Medulla oblongata (tissue), 1 donor: ENCODE measurements at regions not wholly inside any gene's neighbourhood (a gene's known extent, or its start where the extent isn't known, plus 50 kb on each side); places are given as distances from the start of the nearest gene placed in this dataset.

Experiments
- DNase-seq: peaks from one replicate; pipeline ENCODE4 v3.0.0-alpha.2; 2015; ENCODE audit errors: extremely low spot score

DNA sequence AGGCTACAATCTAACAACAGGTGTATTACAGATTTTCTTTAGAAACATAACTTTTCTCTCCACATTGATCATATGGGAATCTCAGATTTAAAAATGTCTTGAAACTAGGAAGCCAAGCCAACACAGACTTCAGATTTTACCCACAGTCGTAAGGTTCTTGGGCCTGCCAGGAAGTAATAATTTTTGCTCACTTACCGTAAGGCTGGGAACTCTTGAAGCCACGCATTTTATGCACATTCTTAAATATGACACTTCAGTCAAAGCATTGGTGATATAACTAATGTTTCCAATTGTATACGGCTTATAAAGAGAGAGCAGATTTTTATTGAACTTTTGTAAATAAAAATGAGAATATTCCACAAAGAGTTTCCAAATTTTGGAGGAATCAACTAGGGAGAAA, 328.9 kb upstream of the TRPC7 start:
- no peak for DNase-seq

DNA sequence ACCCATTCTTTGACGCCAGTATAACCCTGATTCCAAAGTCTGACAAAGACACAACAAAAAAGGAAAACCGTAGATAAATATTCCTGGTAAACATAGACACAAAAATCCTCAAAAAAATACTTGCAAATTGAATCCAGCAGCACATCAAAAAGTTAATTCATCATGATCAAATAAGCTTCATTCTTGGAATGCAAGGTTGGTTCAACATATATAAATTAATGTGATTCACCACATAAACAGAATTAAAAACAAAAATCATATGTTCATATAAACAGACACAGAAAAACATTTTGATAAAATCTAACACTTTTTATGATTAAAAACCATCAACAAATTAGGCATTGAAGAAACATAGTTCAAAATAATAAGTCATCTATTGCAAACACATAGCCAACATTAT, 324.2 kb upstream of the TRPC7 start:
- no peak for DNase-seq

DNA sequence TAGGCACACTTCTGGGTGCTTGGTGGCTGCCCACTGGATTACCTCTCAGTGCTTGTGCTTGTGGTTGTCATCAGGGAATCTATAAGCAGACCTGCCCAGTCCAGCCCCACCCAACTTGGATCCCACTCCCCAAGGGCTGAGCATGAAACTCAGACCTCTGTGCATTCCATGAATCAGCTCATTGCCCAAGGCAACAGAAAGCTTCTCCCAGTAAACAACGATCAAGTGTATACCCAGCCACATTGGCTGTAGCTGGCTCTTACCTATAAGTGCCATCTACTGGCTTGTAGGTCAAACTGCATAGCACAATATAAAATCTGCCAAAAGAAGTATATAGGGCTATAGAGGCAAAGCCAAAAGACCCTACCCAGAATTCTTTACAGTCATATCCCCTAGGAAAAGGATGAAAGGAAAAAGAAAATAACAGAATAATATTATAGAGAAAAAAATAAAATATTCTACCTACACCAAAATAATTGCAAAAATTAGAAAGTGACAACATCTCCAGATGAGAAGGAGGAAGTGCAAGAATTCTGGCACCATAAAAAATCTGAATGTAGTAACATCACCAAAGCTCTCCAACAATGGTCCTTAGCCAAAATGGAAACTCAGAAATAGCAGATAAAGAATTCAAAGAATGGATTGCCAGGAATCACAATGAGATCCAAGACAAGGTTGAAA, 321.0 kb upstream of the TRPC7 start:
- DNase-seq = no peak

GRCh38 chr5:136682986-136683385, 317.6 kb upstream of the TRPC7 start:
- no peak for DNase-seq

DNA sequence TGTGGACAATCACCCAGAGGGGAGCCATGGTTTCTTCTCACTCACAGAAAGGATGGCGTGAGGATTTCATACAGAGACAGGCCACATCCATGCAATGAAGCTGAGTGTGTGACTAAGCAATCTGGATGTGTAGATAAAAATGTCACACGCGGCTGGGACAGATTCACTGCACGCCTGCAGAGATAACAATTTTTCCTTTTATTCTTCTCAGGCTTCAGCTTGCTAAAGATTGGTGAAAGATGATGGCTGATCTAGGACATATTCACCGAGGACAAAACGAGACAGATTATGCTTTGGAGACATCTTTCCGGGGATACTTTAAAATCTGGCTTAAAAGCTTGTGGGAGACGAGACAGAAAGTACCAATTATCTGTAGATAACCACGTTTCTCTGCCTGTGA, 313.9 kb upstream of the TRPC7 start:
- DNase-seq = no peak

DNA sequence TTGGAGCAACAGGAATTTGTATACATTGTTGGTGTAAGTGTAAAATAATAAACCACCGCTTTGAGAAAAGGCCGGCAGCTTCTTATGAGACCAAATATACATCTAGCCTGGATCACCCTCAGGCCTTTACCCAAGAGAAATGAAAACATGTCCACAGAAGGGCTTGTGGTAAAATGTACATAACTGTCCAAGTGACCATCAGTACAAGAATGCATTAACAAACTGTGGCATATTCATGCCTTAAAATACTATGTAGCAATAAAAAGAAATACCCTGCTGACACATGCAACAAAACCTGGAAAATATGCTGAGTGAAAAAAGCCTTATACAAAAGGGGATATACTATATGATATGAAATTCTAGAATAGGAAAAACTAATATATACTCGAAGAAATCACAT, 311.9 kb upstream of the TRPC7 start:
- DNase-seq = no peak

GRCh38 chr5:136676685-136677084, 311.3 kb upstream of the TRPC7 start:
- DNase-seq = no peak

DNA sequence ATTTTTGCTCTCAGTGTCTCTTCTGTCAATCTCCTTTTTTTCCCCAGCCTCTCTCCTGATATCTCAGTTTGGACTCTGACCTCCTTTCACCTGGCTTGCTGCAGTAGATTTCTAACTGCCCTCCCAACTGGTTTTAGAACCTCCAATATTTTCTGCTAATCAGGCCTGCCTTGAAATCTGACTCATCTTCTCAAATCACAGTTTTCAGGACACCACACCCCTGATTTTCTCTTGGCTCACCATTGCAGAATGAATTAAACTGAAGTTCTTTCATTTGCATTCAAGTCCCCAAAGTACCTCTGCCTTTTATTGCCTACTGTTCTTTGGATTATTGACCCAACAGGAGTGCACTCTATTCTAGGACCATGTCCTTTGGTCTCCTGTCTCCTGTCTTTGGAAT, 310.4 kb upstream of the TRPC7 start:
- DNase-seq = no peak

DNA sequence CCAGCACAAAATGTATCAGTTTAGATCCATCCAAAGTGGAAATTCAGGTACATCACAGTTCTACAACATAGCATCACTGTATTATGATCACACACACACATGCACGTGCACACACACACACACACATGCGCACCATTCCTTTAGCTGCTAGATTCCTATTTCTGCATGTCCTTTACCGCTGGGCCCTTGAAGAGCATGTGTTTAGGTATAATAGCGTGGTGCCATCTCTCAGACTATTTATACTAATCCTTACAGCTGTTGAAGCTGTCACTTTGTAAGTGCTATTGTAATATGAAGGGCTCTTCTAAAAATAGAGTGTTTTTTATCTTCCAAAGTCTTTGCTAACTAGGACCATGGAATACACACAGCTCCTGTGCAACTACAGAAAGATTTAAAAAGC, 308.8 kb upstream of the TRPC7 start:
- no peak for DNase-seq

GRCh38 chr5:136667789-136668188, 302.4 kb upstream of the TRPC7 start:
- no peak for DNase-seq

DNA sequence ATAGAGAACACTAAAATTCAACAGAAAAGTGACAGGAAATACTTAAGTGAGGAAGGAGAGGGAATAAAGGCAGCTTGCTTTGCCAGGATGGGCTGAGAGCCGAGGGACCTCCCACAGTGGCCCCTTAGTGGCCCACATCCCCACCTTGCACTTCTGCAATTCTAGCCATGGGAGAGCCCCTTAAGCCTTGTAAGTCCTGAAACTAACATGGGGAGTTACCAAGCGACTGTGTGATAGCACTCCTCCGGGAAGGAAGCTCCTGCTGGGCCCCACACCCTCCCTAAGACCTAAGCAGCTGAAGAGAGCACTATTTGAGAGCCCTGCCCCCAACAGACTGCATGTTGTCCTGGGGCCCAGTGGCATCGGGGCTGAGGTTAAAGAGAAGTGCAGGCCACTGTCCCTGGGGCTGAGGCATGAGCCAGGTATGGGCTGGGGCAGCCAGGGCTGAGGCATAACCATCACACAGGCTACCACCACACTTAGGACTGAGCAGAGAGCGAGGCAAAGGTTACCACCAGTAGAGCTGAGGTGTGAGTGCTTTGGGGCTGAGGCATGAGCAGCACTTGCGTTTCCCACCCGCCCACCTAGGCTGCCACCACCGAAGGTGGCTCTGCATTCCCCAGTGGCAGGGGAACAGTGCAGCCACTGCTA, 301.8 kb upstream of the TRPC7 start:
- no peak for DNase-seq

- DNase-seq = peak; percentile 48
These were observed 300.0 kb upstream of the TRPC7 start for GRCh38 chr5:136665331-136665730.

GRCh38 chr5:136661026-136661425, 295.7 kb upstream of the TRPC7 start:
- no peak for DNase-seq

DNA sequence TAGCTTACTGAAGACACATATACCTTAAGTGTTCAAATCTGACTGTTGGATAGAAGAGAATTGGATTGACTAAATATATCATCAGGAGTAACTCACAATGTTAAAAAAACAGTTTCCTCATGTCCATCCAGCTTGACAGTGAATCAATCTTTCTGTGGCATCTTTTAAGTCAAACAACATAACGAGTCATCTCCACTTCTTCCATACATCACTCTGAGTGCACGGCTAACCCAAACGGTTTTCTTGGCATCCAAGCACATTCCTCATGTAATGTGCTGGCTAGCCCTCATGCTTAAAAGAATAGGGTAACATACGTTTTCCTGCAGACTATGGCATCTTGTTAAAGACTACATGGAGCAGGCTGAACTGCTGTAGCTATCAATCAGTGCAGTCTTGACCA, 291.5 kb upstream of the TRPC7 start:
- DNase-seq = no peak

DNA sequence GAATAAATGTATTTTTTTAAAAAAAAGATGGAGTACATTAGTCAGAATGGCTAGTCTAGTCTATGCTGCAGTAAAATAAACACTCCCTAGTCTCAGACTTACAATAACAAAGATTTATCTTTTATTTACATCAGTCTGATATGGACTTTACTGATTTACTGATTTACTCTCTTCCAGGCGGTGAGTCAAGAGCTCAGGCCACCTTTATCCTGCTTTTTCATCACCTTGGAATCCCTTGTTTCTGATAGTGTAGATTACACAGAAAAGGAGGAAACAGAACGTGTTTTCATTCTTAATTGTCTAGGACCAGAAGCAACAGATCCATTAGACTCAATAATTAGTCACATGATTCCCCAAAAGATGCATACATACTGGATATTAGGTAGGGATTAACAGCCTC, 290.1 kb upstream of the TRPC7 start:
- no peak for DNase-seq

DNA sequence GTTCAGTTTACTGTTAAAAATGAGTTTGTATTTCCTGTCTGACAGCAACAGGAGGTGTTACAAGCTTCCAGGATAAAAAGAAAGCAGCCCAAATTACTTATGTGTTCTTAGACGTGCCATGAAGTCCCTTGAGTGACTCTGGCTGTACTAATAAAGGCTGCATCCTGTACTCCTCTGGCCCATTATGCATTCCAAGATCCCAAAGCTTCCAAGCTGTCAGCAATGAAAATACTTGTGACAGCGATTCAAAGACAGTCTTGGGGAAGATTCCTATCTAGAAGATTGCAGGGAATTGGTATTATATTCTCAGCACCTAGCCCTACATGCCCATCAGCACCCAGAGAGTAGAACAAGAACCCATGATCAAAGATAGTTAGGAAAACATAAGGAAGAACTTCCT, 281.6 kb upstream of the TRPC7 start:
- no peak for DNase-seq

DNA sequence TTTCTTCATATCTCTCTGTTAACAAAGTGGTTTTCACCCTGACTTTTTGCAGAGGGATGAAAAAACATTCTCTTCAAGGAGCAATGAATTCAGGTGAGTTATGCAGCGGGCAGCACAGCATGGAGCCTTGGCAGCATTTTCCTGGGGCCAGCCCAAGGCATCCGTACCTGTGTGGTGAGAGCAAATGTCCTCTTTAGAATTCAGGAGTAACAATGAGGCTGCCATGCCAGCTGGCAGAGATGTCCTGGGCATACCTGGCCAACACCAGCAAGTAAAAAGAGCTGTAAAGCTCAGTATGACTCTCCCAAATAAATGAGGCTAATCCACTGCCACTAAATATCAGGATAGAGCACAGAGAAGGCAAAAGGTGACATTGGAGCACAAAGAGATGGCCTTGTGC, 277.6 kb upstream of the TRPC7 start:
- no peak for DNase-seq

- no peak for DNase-seq
These were observed 274.3 kb upstream of the TRPC7 start for GRCh38 chr5:136639616-136640015.

DNA sequence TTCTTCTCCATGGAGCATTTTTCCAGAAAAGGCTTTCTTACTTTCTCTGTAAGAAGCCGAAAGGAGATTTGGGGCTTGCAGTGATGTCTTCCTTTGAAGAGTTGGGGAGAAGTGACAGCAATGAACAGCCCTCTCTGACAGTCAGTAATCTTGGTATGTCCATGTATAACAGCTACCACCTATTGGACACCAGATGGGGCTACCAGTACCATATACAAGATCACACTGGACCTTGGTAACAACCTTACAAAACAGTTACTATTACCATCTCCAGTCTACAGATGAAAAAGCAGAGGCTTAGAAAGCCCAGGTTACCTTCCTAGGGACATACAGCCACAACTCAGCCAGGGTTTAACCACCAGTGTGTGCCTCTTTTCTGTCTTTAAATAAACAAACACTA, 272.7 kb upstream of the TRPC7 start:
- DNase-seq = no peak

DNA sequence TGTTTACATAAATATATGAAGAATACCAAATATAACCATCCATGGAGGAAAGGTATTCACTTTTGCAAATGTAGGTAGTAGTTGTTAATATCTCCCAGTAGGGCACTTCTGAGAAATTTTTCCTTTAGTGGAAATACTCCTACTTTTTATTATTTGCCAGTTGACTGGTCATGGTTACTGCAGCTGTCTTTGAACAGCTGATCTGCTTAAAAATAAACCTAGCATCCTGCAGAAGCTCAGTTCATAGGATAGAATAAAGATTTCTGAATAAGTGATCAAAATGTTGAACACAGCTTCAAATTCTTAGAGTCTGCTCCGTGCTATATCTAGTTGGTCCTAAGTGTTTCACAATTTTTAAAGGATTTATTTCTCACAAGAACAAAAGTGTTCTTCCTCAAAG, 270.7 kb upstream of the TRPC7 start:
- no peak for DNase-seq

DNA sequence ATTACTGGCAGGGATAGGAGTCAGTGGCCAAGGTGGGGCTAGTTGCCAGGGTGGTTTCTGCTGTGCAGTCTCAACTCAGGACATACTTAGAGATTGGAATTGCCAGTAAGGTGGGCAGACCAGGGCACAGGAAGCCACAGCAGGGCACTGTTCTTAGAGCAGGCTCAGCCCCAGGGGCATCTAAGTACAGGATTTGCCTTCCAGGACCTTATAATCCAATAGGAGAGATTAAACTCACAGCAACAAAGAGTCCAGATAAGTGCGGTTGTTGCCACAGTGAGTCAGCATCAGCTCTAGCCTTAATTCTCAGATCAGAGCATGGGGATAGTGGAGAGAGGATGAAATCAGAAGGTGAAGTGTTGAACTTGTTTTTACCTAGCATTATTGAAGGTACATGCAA, 265.8 kb upstream of the TRPC7 start:
- no peak for DNase-seq

DNA sequence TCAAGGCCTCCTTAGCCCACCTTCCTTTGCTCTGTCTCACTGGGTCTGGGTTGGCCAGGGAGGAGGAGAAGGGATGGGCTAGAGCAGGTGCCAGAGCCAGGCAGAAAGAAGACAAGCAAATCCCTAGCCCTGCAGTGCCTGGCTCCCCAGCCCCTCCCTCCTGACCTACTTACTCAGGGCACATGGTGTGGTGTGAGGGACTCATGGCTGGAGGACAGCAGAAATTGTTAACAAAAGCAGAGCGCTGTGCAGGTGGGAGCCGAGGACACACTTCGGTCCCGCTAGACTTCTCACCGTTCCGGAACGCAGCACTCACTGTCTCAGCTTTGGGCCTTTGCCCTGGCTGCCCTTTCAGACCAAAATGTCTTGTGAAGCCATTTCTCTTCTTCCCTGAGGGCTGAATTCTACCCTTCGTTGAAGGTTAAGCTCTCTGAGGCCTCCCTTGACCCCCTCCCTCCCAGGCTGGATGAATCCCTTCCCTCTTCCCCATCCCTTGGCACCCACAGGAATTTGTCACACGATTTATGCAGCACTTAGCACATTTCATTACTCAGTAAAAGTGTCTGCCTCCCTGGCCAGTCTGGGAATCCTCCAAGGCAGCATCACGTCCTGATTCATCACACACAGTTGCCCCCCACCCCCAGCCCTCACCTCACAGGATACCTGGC, 263.9 kb upstream of the TRPC7 start:
- peak; percentile 16 for DNase-seq

DNA sequence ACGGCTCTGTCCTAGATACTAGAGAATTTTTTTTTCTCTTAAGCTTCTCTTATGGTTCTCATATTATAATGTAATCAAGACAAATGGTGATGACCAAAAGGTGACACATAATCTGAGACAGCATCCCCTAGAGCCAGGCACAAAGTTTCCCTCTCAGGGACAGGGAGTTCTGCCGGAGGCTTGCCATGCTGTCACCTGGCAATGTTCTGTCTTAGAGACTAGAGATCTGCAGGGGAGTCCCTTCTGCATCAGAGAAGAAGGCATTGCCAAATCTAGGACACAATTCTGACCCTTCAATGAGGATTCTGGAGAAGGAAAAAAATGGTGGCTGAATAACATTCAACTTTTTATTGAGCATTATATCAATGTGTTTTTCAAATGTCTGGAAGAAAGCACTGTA, 261.2 kb upstream of the TRPC7 start:
- DNase-seq = no peak
